Adrenal gland (tissue), 5 donors: ENCODE measurements at regions not wholly inside any gene's neighbourhood (a gene's known extent, or its start where the extent isn't known, plus 50 kb on each side); places are given as distances from the start of the nearest gene placed in this dataset.

ENCODE experiments used
- POLR2A ChIP-seq, 2 donors: fragments of 450-650 bp; IDR thresholded peaks; one replicate each; pipeline ENCODE4 v1.6.1; 2017; ENCODE audit warnings: antibody characterized with exemption in 2 of 2, mild to moderate bottlenecking in 2 of 2, moderate library complexity in 1 of 2
- TF ChIP-seq, protein P1 (sequence below), 6 experiments: fragments of 450-650 bp in 4 of 6; fragments of 200-600 bp in 2 of 6; sonication (generic) in 1 of 6; IDR thresholded peaks; 1 replicate in 5 of 6; 2 replicates in 1 of 6; pipeline versions ENCODE4 v1.5.1 to v1.8.0; 2016 to 2021; ENCODE audit warnings: antibody characterized with exemption in 6 of 6, mild to moderate bottlenecking in 2 of 6, moderate library complexity in 1 of 6
- donor health status: DM: no; HTN: no; CAD: no.

DNA sequence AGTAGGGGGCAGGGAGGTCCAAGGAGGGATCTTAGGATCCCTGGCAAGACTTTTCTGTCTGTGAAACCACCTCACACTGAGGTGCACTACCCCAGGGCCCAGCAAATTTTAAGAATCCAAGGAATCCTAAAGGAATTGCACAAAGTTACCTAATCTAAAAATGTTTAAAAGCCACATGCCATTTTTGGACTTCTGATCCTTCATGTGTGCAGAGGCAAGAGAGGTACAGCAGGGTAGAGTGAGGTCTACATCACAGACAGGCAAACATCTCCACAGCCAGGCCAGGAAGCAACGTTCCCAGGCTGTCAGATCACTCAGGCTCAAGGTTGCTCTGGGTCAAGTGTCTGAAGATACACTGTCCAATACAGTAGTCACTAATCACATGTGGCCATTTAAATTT is 324.6 kb upstream of the DUSP10 start:
- TF ChIP-seq, protein P1, sequence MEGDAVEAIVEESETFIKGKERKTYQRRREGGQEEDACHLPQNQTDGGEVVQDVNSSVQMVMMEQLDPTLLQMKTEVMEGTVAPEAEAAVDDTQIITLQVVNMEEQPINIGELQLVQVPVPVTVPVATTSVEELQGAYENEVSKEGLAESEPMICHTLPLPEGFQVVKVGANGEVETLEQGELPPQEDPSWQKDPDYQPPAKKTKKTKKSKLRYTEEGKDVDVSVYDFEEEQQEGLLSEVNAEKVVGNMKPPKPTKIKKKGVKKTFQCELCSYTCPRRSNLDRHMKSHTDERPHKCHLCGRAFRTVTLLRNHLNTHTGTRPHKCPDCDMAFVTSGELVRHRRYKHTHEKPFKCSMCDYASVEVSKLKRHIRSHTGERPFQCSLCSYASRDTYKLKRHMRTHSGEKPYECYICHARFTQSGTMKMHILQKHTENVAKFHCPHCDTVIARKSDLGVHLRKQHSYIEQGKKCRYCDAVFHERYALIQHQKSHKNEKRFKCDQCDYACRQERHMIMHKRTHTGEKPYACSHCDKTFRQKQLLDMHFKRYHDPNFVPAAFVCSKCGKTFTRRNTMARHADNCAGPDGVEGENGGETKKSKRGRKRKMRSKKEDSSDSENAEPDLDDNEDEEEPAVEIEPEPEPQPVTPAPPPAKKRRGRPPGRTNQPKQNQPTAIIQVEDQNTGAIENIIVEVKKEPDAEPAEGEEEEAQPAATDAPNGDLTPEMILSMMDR (IDR thresholded peaks at IDR 0.05): no peak
- no peak for TF ChIP-seq POLR2A (IDR thresholded peaks at IDR 0.05)
